ENCODE measurements at regions not wholly inside any gene's neighbourhood (a gene's known extent, or its start where the extent isn't known, plus 50 kb on each side); places are given as distances from the start of the nearest gene placed in this dataset.

DNA sequence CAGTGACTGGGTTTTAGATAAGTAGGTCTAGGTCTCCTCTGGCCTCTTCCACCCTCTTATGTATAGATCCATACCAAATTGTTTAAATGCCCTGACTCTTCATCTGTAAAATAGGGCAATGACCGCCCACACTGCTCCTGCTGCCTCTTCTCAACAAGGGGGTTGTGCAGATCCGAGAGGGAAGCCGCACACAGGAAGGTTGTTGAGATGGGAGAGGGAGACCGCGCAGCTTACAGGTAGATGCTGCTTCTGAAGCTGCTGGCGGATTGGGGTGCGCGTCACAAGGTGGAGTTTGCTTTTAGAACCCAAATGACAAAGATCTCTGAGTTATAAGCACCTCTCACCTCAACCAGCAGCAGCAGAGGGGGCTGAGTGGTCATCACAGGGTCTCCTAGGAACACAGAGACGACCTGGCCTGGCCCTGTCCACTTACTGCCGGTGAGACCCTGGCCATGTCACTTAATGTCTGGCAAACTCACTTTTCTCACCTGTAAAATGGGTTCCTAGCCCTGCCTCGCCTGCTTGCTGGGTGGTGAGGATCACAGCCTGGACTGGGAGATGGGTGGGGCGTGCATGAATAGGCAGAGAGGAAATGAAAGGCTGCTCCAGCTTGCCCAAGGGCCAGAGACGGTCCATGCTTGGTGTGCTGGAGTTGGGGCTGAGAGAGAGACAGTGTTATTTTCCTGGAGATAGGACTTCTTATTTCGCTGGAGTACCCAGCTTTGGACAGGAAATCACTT, 251.3 kb downstream of the EIPR1 start:
- no peak for DNase-seq (ENCODE audit: extremely low spot score)
- WGBS, result 88% methylated on average over 14 of the region's 14 CpGs
- Histone ChIP-seq H3K4me3 (ENCODE audit: low read depth, low read length) (no peak overlapping the region), H3K27ac (ENCODE audit: low read depth) (no peak overlapping the region), H3K4me1 (ENCODE audit: insufficient read depth) (no peaks in the 10 kb centered on the region), H3K36me3 (ENCODE audit: insufficient read depth) (no peaks in the 10 kb centered on the region)

DNA sequence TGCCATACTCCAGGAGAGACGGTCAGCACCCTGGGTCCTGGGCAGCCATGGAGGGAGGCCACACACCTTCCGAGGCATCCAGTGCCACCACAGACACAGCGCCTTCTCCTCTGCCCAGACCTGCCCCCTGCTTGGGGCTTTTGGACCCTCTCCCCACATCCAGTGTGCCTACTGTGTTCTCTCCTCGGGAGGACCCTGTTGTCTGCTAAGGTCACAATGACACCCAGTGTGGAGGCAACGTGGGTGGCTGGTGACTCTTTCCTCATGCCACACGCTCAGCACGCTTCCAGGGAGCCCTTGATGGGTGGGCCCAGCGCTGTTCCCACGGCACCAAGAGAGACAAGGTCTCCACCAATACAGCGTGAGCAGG, 251.9 kb downstream of the EIPR1 start:
- 90% methylated on average over 10 of the region's 10 CpGs for WGBS
- no peak for DNase-seq (ENCODE audit: extremely low spot score)
- H3K4me3 ChIP-seq (ENCODE audit: low read depth, low read length), result no peak overlapping the region
- no peaks in the 10 kb centered on the region for H3K4me1 ChIP-seq (ENCODE audit: insufficient read depth)
- H3K36me3 ChIP-seq (ENCODE audit: insufficient read depth), result no peaks in the 10 kb centered on the region
- H3K27ac ChIP-seq (ENCODE audit: low read depth), result no peak overlapping the region

DNA sequence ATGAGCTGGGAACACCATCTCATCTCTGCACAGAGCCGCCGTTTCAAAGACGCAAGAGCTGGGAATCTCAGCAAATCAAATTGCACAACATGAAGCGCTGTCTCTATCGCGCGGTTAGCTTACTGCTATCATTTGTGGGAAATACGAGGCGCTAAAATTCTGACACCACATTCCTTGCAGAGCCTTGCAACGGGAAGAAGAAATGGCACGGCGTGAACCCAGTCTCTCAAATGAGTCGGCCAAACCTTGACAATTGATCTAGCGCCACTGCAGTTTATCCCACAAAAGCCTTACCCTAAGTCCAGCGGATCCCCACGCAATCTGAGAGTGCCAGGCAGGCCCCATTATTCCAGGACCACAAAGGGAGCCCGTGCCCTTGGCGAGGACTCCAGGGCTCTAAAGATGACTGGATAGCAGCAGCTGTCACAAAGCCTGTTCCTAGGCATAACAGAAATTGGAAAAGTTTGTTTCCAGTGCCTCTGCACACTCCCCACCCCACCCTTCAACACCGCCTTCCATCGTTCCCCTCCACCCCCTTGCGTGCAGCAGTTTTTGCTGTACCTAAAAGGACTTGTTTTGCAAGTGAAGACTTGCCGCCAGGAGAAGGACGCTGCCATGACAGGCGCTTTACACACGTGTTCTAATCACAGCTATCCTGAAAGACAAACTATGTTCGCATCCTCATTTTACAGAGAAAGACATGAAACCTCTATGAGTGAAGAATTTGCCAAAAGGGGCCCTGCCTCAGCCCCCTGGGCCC, 252.4 kb downstream of the EIPR1 start:
- Histone ChIP-seq H3K4me1 (ENCODE audit: insufficient read depth) (no peaks in the 10 kb centered on the region), H3K27ac (ENCODE audit: low read depth) (no peak overlapping the region), H3K4me3 (ENCODE audit: low read depth, low read length) (no peak overlapping the region), H3K36me3 (ENCODE audit: insufficient read depth) (no peaks in the 10 kb centered on the region)
- WGBS, result 75% methylated on average over 26 of the region's 26 CpGs
- no peak for DNase-seq (ENCODE audit: extremely low spot score)

DNA sequence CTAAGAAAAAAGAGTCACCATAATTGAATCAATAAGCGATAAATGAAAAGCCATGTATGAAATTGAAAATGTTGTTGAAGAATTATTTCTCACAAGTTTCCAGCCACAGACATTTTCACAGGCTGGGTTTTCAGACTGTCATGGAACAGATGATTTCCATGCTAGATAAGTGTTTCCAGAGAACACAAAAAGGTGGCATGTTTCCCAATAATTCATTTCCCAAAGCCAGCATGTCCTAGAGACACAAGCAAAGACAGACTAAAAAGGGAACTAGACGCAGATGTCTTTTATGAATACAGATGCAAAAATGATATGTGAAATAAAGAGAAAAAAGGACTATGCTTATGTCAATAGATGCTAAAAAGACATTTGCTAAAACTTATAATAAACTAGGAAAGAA, 255.1 kb downstream of the EIPR1 start:
- 75% methylated on average over 2 of the region's 2 CpGs for WGBS
- H3K36me3 ChIP-seq (ENCODE audit: insufficient read depth), result no peaks in the 10 kb centered on the region
- H3K4me1 ChIP-seq (ENCODE audit: insufficient read depth), result no peaks in the 10 kb centered on the region
- no peak overlapping the region for H3K4me3 ChIP-seq (ENCODE audit: low read depth, low read length)
- no peak overlapping the region for H3K27ac ChIP-seq (ENCODE audit: low read depth)
- DNase-seq (ENCODE audit: extremely low spot score), result no peak

DNA sequence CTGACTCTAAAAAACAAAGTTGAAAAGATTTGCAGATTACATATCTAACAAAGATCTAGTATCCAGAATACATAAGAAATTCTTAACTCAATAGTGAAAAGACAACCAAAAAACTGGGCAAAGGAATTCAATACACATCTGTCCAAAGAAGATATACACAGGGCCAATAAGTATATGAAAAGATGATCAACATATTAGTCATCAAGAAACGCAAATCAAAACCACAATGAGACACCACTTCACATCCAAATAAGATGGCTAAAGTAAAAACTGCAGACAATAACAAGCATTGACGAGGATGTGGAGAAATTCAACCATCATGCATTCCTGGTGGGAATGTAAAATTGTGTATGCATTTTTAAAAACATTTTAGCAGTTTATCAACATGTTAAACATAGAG, 256.0 kb downstream of the EIPR1 start:
- Histone ChIP-seq H3K4me3 (ENCODE audit: low read depth, low read length) (no peak overlapping the region), H3K4me1 (ENCODE audit: insufficient read depth) (no peaks in the 10 kb centered on the region), H3K27ac (ENCODE audit: low read depth) (no peak overlapping the region), H3K36me3 (ENCODE audit: insufficient read depth) (no peaks in the 10 kb centered on the region)
- 90% methylated on average over 2 of the region's 2 CpGs for WGBS
- DNase-seq (ENCODE audit: extremely low spot score), result no peak

DNA sequence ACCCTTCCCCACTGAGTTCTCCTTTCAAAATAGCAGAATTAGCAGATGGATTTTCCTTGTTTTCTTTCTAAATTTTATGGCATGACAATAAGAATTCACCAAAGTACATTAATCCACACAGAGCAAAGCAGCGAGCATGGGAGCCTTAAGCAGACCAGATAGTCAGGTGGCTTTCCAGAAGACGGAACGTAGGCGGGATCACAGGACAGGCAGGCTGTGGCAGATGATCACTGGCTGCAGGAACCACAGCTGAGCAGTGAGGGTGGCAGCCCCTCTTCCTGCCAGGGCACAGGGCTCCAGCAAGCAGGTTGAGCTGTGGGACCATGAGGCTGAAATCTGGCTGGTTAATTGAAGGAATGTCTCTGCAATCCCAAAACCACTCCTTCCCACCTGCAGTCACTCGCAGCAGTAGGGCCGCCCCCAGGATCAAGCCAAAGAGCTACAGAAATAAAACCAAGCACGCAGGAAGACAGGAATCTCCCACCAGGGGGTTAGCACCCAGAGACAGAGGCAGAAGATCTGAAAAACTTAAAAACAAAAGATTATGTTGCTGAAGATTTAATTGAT, 259.9 kb downstream of the EIPR1 start:
- WGBS, result 67% methylated on average over 7 of the region's 7 CpGs
- Histone ChIP-seq H3K27ac (ENCODE audit: low read depth) (no peak overlapping the region), H3K4me1 (ENCODE audit: insufficient read depth) (no peaks in the 10 kb centered on the region), H3K36me3 (ENCODE audit: insufficient read depth) (no peaks in the 10 kb centered on the region), H3K4me3 (ENCODE audit: low read depth, low read length) (no peak overlapping the region)
- no peak for DNase-seq (ENCODE audit: extremely low spot score)

DNA sequence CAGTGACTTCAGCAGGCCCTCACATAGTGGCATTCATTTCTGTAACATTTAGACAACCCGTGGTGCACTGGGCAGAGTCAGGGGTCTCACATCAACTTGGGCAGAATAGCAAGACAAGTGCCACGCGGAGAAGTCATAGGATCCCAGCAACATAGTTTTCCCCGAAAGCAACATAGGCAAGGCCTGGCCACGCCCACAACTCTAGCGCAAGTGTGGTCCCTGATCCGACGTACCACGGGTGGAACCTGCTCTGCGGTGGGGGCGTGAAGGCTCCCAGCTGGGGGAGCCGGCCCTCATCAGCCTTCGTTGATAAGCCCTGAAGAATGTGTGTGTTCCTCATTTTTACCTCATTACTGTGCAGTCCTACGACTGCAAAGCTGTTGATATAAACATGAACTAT, 261.2 kb downstream of the EIPR1 start:
- H3K36me3 ChIP-seq (ENCODE audit: insufficient read depth), result no peaks in the 10 kb centered on the region
- H3K27ac ChIP-seq (ENCODE audit: low read depth), result no peak overlapping the region
- H3K4me1 ChIP-seq (ENCODE audit: insufficient read depth), result no peaks in the 10 kb centered on the region
- H3K4me3 ChIP-seq (ENCODE audit: low read depth, low read length), result no peak overlapping the region
- 73% methylated on average over 14 of the region's 14 CpGs for WGBS
- DNase-seq (ENCODE audit: extremely low spot score), result no peak

DNA sequence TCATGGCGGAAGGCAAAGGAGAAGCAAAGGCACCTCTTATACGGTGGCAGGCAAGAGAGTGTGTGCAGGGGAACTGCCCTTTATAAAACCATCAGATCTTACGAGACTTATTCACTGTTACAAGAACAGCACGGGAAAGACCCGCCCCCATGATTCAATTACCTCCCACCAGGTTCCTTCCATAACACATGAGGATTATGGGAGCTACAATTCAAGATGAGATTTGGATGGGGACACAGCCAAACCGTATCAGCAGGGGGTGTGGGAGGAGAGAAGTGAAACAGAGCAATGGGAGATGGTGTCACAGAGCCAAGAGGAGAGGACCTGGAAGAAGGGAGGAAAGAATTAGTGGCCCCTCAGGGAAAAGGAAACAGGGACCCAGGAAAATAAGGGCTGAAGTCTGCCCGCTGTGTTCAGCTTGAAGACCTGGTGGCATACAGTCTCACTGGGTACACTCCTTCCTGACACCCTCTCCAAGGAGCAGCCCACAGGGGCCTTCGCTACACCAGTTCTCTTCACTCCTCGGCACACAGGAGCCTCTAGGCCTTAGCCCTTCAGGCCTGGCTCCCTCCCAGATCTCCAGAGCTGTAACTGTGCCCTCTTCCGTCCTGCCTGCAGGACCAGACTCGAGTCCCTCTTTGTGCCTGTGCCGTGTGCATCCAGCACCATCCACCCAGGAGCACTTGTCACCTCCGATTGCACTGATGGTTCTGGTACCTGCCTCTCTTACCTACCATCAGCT, 262.1 kb downstream of the EIPR1 start:
- Histone ChIP-seq H3K4me1 (ENCODE audit: insufficient read depth) (no peaks in the 10 kb centered on the region), H3K36me3 (ENCODE audit: insufficient read depth) (no peaks in the 10 kb centered on the region), H3K4me3 (ENCODE audit: low read depth, low read length) (no peak overlapping the region), H3K27ac (ENCODE audit: low read depth) (no peak overlapping the region)
- no peak for DNase-seq (ENCODE audit: extremely low spot score)
- WGBS, result 82% methylated on average over 13 of the region's 13 CpGs

DNA sequence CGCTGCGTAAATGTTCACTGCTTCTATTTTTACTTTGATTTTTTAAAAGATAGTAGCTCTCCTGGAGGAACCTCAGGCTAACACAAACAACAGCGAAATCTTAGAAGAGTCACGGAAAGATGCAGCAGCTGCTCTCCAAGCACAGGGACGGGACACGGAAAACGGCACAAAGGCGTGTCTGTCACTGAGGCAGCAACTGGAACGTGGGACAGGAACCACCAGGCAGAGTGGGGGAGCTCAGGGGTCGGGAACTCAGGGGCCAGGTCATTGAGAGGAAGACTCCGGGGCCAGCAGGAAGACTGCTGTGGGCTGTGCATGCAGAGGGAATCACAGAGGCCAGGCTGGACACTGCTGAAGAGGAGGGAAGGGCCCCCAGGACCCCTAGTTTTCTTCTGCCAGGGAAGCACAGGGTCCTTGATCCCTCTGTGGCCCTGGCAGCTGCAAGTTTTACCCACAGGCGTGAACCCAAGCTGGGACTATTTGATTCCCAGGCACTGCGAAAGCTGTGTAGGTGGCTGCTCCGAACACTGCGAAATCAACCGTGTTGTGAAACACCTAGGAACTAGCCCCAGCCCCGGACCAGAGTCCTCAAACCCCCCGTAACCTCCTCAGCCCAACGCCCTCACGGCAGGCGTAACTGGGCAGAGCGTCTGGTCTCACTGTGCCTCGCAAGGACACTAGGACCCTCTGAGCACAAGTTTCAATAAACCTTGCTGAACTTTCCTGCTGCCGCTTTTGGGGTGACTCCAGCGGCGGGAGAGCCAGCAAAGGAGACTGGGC, 263.0 kb downstream of the EIPR1 start:
- H3K4me1 ChIP-seq (ENCODE audit: insufficient read depth), result no peaks in the 10 kb centered on the region
- no peak for DNase-seq (ENCODE audit: extremely low spot score)
- WGBS, result 83% methylated on average over 26 of the region's 26 CpGs

DNA sequence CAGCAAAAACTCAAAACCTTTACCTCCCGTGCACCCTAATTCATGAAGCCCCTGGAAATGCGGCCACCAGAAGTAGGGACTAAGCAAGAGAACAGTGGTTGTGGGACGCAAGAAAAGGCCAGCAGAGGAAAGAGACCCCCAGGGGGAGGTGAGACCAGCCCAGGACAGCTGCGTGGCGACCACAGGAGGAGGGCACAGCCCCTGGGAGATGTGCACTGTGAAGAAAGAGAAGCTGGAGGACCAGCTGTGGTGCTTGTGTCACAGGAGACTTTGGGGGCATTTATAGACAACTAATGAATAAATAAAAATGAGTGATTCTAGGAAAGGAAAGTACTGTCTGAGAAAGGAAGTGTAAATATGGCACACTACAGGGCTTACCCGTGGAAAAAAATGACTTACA, 263.8 kb downstream of the EIPR1 start:
- Histone ChIP-seq H3K4me1 (ENCODE audit: insufficient read depth) (no peaks in the 10 kb centered on the region), H3K27ac (ENCODE audit: low read depth) (no peak overlapping the region), H3K36me3 (ENCODE audit: insufficient read depth) (no peaks in the 10 kb centered on the region), H3K4me3 (ENCODE audit: low read depth, low read length) (no peak overlapping the region)
- WGBS, result 84% methylated on average over 6 of the region's 6 CpGs
- DNase-seq (ENCODE audit: extremely low spot score), result no peak

More for the DNA sequence above, 263.0 kb downstream of the EIPR1 start:
- Histone ChIP-seq H3K4me3 (ENCODE audit: low read depth, low read length) (no peak overlapping the region), H3K36me3 (ENCODE audit: insufficient read depth) (no peaks in the 10 kb centered on the region), H3K27ac (ENCODE audit: low read depth) (no peak overlapping the region)

DNA sequence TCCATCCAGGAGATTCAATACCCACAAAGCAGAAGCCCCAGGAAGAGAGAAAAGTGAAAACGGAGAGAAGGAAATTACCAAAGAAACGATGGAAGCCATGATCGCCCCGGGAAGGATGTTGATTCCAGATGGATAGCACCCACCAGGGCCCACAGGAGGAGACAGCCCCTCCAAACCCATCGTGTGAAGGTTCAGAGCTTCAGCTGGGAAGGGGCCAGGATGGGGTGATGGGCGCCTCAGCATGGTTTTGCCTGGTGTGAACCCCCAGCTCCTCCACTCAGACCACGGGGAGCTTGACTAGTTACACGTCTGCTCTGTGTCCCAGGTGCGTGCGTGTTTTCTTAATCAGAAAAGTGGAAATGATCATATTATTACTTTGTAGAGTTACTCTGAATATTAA, 264.5 kb downstream of the EIPR1 start:
- Histone ChIP-seq H3K27ac (ENCODE audit: low read depth) (no peak overlapping the region), H3K4me3 (ENCODE audit: low read depth, low read length) (no peak overlapping the region), H3K4me1 (ENCODE audit: insufficient read depth) (no peaks in the 10 kb centered on the region), H3K36me3 (ENCODE audit: insufficient read depth) (no peaks in the 10 kb centered on the region)
- 90% methylated on average over 10 of the region's 10 CpGs for WGBS
- DNase-seq (ENCODE audit: extremely low spot score), result no peak

DNA sequence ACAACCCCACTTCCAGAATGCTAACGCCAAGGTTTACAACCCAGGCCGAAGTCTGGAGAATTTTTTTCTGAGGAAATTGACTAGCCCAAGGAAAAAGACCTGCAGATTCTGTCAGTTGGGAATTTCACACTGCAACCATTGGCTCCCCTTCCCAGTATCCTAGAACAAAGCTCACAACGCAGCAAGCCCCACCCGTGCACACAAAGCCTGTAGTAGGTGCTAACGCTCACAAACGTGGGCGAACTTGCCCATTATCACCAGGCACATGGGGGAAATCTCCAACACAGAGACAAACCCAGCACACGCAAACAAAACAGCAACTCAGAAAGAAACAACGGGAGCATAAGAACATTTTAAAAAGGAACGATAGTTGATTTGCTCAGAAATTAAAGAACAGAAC, 265.1 kb downstream of the EIPR1 start:
- Histone ChIP-seq H3K36me3 (ENCODE audit: insufficient read depth) (no peaks in the 10 kb centered on the region), H3K4me1 (ENCODE audit: insufficient read depth) (no peaks in the 10 kb centered on the region), H3K27ac (ENCODE audit: low read depth) (no peak overlapping the region), H3K4me3 (ENCODE audit: low read depth, low read length) (no peak overlapping the region)
- WGBS, result 81% methylated on average over 10 of the region's 10 CpGs
- DNase-seq (ENCODE audit: extremely low spot score), result no peak

DNA sequence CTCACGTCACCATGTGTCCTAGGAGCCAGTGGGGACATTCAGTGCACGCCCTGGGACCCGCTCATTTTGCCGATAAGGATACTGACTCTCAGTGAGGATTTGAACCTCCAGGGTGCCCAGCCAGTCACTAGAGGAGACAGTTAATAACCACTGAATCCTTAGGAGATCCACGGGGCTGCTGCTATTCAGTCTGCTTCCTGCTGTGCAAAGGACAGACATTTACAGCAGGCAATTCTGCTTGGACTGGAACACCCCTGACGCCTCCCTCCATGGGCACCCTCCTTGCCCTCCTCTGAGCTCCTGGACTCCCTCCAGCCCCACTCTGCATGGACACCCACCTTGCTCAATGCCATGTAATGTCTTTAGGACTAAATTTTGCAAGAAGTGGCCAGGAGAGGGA, 265.5 kb downstream of the EIPR1 start:
- no peak overlapping the region for H3K27ac ChIP-seq (ENCODE audit: low read depth)
- H3K36me3 ChIP-seq (ENCODE audit: insufficient read depth), result no peaks in the 10 kb centered on the region
- 81% methylated on average over 6 of the region's 6 CpGs for WGBS
- H3K4me1 ChIP-seq (ENCODE audit: insufficient read depth), result no peaks in the 10 kb centered on the region
- no peak for DNase-seq (ENCODE audit: extremely low spot score)
- no peak overlapping the region for H3K4me3 ChIP-seq (ENCODE audit: low read depth, low read length)
